ENCODE measurements at regions not wholly inside any gene's neighbourhood (a gene's known extent, or its start where the extent isn't known, plus 50 kb on each side); places are given as distances from the start of the nearest gene placed in this dataset.
"Not testable (repeated sequence)": the region's sequence is repeated elsewhere in the genome, so short reads cannot be mapped to it uniquely, and the experiment has no call there.

GRCh38 chr18:67455890-67456501 lies 60.5 kb downstream of the DSEL start:
- TF ChIP-seq CTCF (IDR thresholded peaks at IDR 0.05; ENCODE audit: low read depth, low read length, missing control alignments) = no peak
- H3K4me3 ChIP-seq (replicated peaks; ENCODE audit: low read depth, low read length) = no peak overlapping the region
- no peak for DNase-seq (ENCODE audit: extremely low read depth, low read depth)

- DNase-seq (ENCODE audit: extremely low read depth, low read depth) = no peak
- no peak overlapping the region for H3K4me3 ChIP-seq (replicated peaks; ENCODE audit: low read depth, low read length)
- TF ChIP-seq CTCF (IDR thresholded peaks at IDR 0.05; ENCODE audit: low read depth, low read length, missing control alignments) = no peak
These were observed 62.6 kb downstream of the DSEL start for GRCh38 chr18:67453901-67454300.

- TF ChIP-seq CTCF (IDR thresholded peaks at IDR 0.05; ENCODE audit: low read depth, low read length, missing control alignments) = no peak
- no peak for DNase-seq (ENCODE audit: extremely low read depth, low read depth)
- no peak overlapping the region for H3K4me3 ChIP-seq (replicated peaks; ENCODE audit: low read depth, low read length)
These were observed 64.6 kb downstream of the DSEL start for GRCh38 chr18:67451960-67452359.

GRCh38 chr18:67451101-67451500 lies 65.4 kb downstream of the DSEL start:
- not testable (repeated sequence) for DNase-seq (ENCODE audit: extremely low read depth, low read depth); H3K4me3 ChIP-seq (replicated peaks; ENCODE audit: low read depth, low read length)

- H3K4me3 ChIP-seq (replicated peaks; ENCODE audit: low read depth, low read length) = no peak overlapping the region
- no peak for DNase-seq (ENCODE audit: extremely low read depth, low read depth)
- no peak for TF ChIP-seq CTCF (IDR thresholded peaks at IDR 0.05; ENCODE audit: low read depth, low read length, missing control alignments)
These were observed 82.5 kb downstream of the DSEL start for GRCh38 chr18:67433971-67434370.

- no peak for TF ChIP-seq CTCF (IDR thresholded peaks at IDR 0.05; ENCODE audit: low read depth, low read length, missing control alignments)
- no peak for DNase-seq (ENCODE audit: extremely low read depth, low read depth)
- H3K4me3 ChIP-seq (replicated peaks; ENCODE audit: low read depth, low read length) = no peak overlapping the region
These were observed 83.7 kb downstream of the DSEL start for GRCh38 chr18:67432806-67433205.

- no peak overlapping the region for H3K4me3 ChIP-seq (replicated peaks; ENCODE audit: low read depth, low read length)
- no peak for DNase-seq (ENCODE audit: extremely low read depth, low read depth)
- TF ChIP-seq CTCF (IDR thresholded peaks at IDR 0.05; ENCODE audit: low read depth, low read length, missing control alignments) = no peak
These were observed 87.7 kb downstream of the DSEL start for GRCh38 chr18:67428805-67429204.

Data from HFF-Myc (cell line).